GM21526 (cell line): ENCODE measurements at regions not wholly inside any gene's neighbourhood (a gene's known extent, or its start where the extent isn't known, plus 50 kb on each side); places are given as distances from the start of the nearest gene placed in this dataset.

Experiments
- ATAC-seq: cut with Tn5 transposase; IDR thresholded peaks from one replicate; pipeline ENCODE4 v1.9.1; 2021; ENCODE audit warnings: moderate library complexity; ENCODE audit not compliant: unreplicated experiment, low FRiP score

GRCh38 chr5:61680247-61680646 is 348.2 kb downstream of the ZSWIM6 start:
- ATAC-seq: no peak

GRCh38 chr5:61683148-61683547 is 351.1 kb downstream of the ZSWIM6 start:
- no peak for ATAC-seq

GRCh38 chr5:61683926-61684325 is 351.9 kb downstream of the ZSWIM6 start:
- no peak for ATAC-seq

- ATAC-seq: no peak
Observed at GRCh38 chr5:61686491-61687257, 354.6 kb downstream of the ZSWIM6 start.

GRCh38 chr5:61687371-61687770 is 355.3 kb downstream of the ZSWIM6 start:
- no peak for ATAC-seq

GRCh38 chr5:61689153-61689846 is 357.2 kb downstream of the ZSWIM6 start:
- no peak for ATAC-seq

GRCh38 chr5:61697809-61698558 is 365.9 kb downstream of the ZSWIM6 start:
- no peak for ATAC-seq

- ATAC-seq: peak; percentile 70
Observed at GRCh38 chr5:61701877-61702602, 370.0 kb downstream of the ZSWIM6 start.

- peak; percentile 7 for ATAC-seq
Observed at GRCh38 chr5:61702784-61703183, 370.7 kb downstream of the ZSWIM6 start.

- ATAC-seq: peak; percentile 40
Observed at GRCh38 chr5:61704289-61704688, 372.2 kb downstream of the ZSWIM6 start.

- no peak for ATAC-seq
Observed at GRCh38 chr5:61706751-61707150, 374.7 kb downstream of the ZSWIM6 start.

GRCh38 chr5:61719124-61719523 is 387.1 kb downstream of the ZSWIM6 start:
- ATAC-seq: no peak

GRCh38 chr5:61720829-61721228 is 388.8 kb downstream of the ZSWIM6 start:
- ATAC-seq: no peak

GRCh38 chr5:61724102-61724501 is 392.0 kb downstream of the ZSWIM6 start:
- ATAC-seq: no peak

GRCh38 chr5:61728287-61728686 is 396.2 kb downstream of the ZSWIM6 start:
- no peak for ATAC-seq

GRCh38 chr5:61730866-61731265 is 398.8 kb downstream of the ZSWIM6 start:
- ATAC-seq: no peak

GRCh38 chr5:61731267-61731945 is 399.3 kb downstream of the ZSWIM6 start:
- ATAC-seq: no peak

- ATAC-seq: no peak
Observed at GRCh38 chr5:61731946-61732314, 399.9 kb downstream of the ZSWIM6 start.

GRCh38 chr5:61732369-61732768 is 400.3 kb downstream of the ZSWIM6 start:
- no peak for ATAC-seq

GRCh38 chr5:61732796-61733195 is 400.7 kb downstream of the ZSWIM6 start:
- ATAC-seq: no peak
